ENCODE measurements at regions not wholly inside any gene's neighbourhood (a gene's known extent, or its start where the extent isn't known, plus 50 kb on each side); places are given as distances from the start of the nearest gene placed in this dataset.

DNA sequence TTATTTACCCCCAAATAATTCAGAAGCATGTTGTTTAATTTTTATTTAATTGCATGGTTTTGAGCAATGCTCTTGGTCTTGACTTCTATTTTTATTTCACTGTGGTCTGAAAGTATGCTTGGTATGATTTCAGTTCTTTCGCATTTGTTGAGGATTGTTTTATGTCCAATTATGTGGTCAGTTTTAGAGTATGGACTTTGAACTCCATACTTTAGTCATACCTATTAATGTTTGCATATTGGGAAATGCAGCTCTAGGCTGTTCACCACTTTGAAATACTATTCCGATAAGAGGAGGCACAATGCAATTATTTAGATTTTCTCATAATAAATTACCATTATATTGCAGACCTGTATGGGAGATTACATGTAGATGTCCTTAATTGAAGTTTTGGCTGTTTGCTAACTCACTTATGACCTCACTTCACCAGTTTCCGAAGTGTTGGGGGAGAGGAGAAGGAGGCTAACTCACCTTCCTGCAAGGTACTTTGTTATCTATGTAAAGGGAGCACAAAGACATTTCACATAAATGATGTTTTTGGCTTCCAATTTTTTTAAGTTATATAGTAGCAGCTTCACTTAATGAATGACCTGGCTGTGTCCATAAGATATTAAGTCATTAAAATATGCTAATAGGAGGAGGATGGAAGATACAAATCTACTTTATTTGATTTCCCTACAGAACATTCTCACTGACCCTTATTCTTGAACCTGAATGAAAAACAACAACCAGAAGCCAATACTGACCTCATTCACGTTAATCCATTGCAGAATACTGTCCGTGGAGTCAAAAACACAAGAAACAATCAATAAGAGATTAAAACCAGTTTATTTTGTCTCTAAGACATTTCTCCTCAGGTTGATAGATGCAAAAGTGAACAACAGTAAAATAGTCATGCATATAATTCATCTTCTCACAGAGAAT is 970.3 kb upstream of the ARRDC3 start:
- TF ChIP-seq SMAD3 (CRISPR knock-in tag; IDR thresholded peaks at IDR 0.05; ENCODE audit: borderline replicate concordance) (no peak), ETV6 (CRISPR knock-in tag; IDR thresholded peaks at IDR 0.05) (no peak), CREB1 (CRISPR knock-in tag; IDR thresholded peaks at IDR 0.05) (no peak), IRF2 (CRISPR knock-in tag; IDR thresholded peaks at IDR 0.05; ENCODE audit: borderline replicate concordance, low read depth) (no peak), NR1H2 (CRISPR knock-in tag; IDR thresholded peaks at IDR 0.05) (no peak)
- TF ChIP-seq, protein P1, sequence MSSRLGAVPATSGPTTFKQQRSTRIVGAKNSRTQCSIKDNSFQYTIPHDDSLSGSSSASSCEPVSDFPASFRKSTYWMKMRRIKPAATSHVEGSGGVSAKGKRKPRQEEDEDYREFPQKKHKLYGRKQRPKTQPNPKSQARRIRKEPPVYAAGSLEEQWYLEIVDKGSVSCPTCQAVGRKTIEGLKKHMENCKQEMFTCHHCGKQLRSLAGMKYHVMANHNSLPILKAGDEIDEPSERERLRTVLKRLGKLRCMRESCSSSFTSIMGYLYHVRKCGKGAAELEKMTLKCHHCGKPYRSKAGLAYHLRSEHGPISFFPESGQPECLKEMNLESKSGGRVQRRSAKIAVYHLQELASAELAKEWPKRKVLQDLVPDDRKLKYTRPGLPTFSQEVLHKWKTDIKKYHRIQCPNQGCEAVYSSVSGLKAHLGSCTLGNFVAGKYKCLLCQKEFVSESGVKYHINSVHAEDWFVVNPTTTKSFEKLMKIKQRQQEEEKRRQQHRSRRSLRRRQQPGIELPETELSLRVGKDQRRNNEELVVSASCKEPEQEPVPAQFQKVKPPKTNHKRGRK (CRISPR knock-in tag; IDR thresholded peaks at IDR 0.05; ENCODE audit: borderline replicate concordance) = no peak
- TF ChIP-seq, protein P2, sequence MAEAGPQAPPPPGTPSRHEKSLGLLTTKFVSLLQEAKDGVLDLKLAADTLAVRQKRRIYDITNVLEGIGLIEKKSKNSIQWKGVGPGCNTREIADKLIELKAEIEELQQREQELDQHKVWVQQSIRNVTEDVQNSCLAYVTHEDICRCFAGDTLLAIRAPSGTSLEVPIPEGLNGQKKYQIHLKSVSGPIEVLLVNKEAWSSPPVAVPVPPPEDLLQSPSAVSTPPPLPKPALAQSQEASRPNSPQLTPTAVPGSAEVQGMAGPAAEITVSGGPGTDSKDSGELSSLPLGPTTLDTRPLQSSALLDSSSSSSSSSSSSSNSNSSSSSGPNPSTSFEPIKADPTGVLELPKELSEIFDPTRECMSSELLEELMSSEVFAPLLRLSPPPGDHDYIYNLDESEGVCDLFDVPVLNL (CRISPR knock-in tag; IDR thresholded peaks at IDR 0.05; ENCODE audit: borderline replicate concordance, low read depth) = no peak
- TF ChIP-seq, protein P3, sequence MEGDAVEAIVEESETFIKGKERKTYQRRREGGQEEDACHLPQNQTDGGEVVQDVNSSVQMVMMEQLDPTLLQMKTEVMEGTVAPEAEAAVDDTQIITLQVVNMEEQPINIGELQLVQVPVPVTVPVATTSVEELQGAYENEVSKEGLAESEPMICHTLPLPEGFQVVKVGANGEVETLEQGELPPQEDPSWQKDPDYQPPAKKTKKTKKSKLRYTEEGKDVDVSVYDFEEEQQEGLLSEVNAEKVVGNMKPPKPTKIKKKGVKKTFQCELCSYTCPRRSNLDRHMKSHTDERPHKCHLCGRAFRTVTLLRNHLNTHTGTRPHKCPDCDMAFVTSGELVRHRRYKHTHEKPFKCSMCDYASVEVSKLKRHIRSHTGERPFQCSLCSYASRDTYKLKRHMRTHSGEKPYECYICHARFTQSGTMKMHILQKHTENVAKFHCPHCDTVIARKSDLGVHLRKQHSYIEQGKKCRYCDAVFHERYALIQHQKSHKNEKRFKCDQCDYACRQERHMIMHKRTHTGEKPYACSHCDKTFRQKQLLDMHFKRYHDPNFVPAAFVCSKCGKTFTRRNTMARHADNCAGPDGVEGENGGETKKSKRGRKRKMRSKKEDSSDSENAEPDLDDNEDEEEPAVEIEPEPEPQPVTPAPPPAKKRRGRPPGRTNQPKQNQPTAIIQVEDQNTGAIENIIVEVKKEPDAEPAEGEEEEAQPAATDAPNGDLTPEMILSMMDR (IDR thresholded peaks at IDR 0.05) = no peak
